Epithelial cell of esophagus (primary cell): ENCODE measurements at regions not wholly inside any gene's neighbourhood (a gene's known extent, or its start where the extent isn't known, plus 50 kb on each side); places are given as distances from the start of the nearest gene placed in this dataset.

Source experiments
- DNase-seq: peaks from one replicate; pipeline ENCODE4 v3.0.0; 2010; ENCODE audit warnings: low read depth
- H3K4me3 ChIP-seq: 2 replicates; pipeline ENCODE4 v1.5.1; 2011; ENCODE audit warnings: mild to moderate bottlenecking, low read length, control low read depth
- TF ChIP-seq, protein P1 (sequence below): IDR thresholded peaks from 2 replicates; pipeline ENCODE4 v1.5.1; 2011; ENCODE audit warnings: low read depth, mild to moderate bottlenecking, low read length, control low read depth, inconsistent platforms; ENCODE audit not compliant: insufficient read depth; ENCODE audit errors: missing control alignments

DNA sequence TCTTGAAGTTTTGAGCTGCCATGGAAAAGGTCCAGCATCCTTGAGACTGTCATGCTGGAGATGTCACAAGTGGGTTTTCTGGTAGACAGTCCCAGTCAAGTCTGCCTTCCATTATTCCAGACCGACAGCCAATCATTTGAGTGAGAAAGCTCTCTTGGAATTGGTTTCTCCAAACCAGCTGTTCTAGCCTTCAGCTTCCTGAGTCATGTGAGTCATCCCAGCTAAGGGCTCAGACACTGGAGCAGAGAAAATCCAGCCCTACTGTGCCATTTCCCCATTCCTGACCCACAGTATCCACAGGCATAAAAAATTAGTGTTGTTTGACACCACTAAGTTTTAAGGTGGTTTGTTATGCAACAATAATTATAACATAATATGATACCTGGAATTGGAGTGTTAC is 219.0 kb downstream of the ADRA2A start:
- no peak overlapping the region for H3K4me3 ChIP-seq
- no peak for DNase-seq
- TF ChIP-seq, protein P1, sequence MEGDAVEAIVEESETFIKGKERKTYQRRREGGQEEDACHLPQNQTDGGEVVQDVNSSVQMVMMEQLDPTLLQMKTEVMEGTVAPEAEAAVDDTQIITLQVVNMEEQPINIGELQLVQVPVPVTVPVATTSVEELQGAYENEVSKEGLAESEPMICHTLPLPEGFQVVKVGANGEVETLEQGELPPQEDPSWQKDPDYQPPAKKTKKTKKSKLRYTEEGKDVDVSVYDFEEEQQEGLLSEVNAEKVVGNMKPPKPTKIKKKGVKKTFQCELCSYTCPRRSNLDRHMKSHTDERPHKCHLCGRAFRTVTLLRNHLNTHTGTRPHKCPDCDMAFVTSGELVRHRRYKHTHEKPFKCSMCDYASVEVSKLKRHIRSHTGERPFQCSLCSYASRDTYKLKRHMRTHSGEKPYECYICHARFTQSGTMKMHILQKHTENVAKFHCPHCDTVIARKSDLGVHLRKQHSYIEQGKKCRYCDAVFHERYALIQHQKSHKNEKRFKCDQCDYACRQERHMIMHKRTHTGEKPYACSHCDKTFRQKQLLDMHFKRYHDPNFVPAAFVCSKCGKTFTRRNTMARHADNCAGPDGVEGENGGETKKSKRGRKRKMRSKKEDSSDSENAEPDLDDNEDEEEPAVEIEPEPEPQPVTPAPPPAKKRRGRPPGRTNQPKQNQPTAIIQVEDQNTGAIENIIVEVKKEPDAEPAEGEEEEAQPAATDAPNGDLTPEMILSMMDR: no peak

DNA sequence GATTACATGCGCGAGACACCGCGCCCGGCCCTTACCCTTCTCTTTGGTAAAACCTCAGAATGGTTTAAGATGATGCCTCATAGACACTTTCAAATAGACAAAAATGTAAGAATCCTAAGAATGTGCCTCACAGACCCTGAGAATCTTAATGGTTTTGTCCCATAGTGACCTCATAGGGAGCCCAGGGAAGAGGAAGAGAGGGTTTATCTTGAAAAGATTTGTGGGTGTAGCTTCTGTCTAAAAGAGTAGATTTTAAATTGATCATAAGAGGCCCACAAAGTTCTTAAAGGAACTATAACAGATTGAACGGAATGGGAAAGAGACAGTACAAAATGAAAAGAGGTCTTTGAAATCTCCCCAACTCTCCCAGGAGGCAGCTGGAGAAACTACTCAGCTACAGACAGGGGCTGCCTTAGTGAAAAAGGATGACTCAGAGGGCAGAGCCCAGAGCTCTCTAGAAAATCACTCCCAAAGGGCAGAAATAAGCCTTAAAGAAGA is 220.6 kb downstream of the ADRA2A start:
- DNase-seq: no peak
- H3K4me3 ChIP-seq: no peak overlapping the region
- TF ChIP-seq, protein P1: no peak

DNA sequence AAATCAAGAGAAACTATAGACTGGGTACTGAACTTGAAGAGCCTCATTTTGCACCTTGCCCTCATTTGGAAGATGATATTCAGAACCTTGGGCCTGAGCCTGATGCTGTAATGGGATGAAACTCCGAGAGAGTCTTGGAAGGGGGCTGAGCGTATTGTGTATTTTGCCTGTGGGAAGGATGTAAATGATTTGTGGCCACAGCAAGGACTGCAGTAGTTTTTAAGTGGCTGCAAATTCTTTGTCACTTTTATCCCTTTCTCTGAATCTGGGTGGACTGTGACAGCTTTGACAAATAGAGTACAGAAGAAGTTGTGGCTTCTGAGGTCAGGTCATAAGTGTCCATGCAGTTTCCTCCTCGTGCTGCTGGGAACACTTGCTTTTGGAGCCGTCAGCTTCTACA is 221.2 kb downstream of the ADRA2A start:
- TF ChIP-seq, protein P1: no peak
- no peak overlapping the region for H3K4me3 ChIP-seq
- DNase-seq: no peak

DNA sequence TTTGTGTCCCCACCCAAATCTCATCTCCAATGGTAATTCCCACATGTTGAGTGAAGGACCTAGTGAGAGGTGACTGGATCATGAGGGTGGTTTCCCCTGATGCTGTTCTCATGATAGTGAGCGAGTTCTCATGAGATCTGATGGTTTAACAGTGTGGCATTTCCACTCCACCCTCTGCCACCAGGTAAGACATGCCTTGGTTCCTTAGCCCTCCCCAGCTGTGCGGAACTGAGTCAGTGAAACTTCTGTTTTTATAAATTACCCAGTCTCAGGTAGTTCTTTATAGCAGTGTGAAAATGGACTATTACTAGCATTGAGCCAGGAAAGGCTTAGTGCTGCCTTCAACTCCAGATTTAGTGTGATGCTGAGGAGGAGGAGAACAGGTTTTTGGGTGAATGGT is 222.2 kb downstream of the ADRA2A start:
- no peak for DNase-seq
- TF ChIP-seq, protein P1: no peak
- no peak overlapping the region for H3K4me3 ChIP-seq

DNA sequence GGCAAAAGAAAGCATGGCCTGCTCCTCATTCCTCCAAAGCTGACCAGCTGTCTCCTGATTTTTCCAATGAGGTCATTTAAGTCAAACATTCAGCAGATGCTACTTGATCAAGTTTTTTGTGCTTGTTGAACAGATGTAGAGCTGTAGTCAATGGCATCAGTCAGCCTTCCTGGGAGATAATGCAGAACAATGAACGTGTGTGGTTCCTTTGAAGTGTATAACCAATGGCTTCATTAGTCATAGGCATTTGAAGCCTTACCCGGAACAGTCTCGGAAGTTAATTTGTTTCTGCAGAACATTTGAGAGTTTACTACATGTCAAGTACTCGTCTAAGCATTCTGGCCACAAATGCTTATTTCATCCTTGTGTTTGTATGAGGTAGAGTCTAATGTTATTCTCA is 227.1 kb downstream of the ADRA2A start:
- H3K4me3 ChIP-seq: no peak overlapping the region
- TF ChIP-seq, protein P1: no peak
- DNase-seq: no peak

DNA sequence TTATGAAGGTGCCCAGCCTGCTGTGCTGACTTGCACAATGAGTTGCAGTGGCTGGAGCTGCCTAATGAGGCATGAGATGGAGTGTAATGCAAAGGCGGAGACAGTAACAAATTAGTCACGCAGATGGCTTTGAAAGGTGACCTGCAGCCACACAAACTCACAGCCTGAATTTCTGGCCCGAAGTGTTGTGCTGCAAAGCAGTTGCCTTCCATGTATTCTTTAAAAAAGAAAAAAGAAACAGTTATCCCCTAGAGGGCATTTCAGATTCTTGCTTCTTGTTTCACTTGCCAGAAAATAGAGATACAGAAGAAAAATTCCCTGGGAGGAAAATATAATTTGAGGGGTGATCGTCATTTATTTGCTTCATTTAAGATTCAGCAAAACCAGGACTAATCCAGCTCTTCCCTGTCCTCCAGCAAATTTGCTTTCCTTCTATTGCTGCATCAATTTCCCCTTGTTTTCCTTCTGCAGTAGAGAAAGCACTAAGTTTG is 239.9 kb downstream of the ADRA2A start:
- no peak for DNase-seq
- H3K4me3 ChIP-seq: no peak overlapping the region
- TF ChIP-seq, protein P1: no peak

DNA sequence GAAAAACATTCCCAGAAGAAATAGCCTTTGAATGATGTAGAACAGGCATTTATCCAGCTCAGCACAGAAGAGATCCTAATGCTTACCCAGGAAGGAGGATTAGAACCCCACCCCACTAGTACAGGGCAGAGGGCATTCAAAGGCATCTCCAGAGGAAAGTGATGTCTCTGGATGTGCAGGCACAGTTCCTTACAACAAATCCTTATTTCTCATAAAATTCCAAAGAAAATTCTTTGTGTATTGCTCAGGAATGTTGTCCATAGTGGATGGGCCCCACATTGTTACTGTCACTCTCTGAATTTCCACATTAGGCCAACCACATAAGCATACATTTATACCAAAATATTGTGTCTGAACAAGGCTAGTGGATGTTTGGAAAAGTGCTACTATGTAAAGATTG is 243.0 kb downstream of the ADRA2A start:
- no peak for DNase-seq
- TF ChIP-seq, protein P1: no peak
- no peak overlapping the region for H3K4me3 ChIP-seq
